ENCODE measurements at regions not wholly inside any gene's neighbourhood (a gene's known extent, or its start where the extent isn't known, plus 50 kb on each side); places are given as distances from the start of the nearest gene placed in this dataset.

GRCh38 chr1:86285796-86286195, 110.3 kb downstream of the ODF2L start:
- Histone ChIP-seq H3K36me3 (replicated peaks in 1 of 2; ENCODE audit: control insufficient read depth in 1 of 2, insufficient read depth in 2 of 2, low read length in 2 of 2) (no peaks in the 10 kb centered on the region), H3K4me1 (ENCODE audit: control insufficient read depth in 1 of 2, insufficient read depth in 2 of 2, low read length in 2 of 2) (no peaks in the 10 kb centered on the region), H3K4me2 (replicated peaks; ENCODE audit: extremely low read depth, low read length, poor library complexity, severe bottlenecking) (no peak overlapping the region), H3K9me3 (replicated peaks in 1 of 2; ENCODE audit: control insufficient read depth in 1 of 2, insufficient read depth in 1 of 2, low read length in 2 of 2) (no peaks in the 10 kb centered on the region), H3K4me3 (replicated peaks in 1 of 3; ENCODE audit: low read depth in 2 of 3, low read length in 3 of 3) (no peak overlapping the region), H3K27me3 (ENCODE audit: control insufficient read depth in 2 of 2, insufficient read depth in 2 of 2, low read length in 2 of 2) (no peaks in the 10 kb centered on the region), H4K20me1 (ENCODE audit: insufficient read depth, low read length) (no peaks in the 10 kb centered on the region), H3K27ac (ENCODE audit: low read depth in 1 of 2, low read length in 2 of 2) (no peak overlapping the region), H3K79me2 (ENCODE audit: insufficient read depth, low read length) (no peaks in the 10 kb centered on the region), H3K9ac (ENCODE audit: insufficient read depth, low read length, poor library complexity, severe bottlenecking) (no peak overlapping the region), H2AFZ (ENCODE audit: insufficient read depth, low read depth, low read length, poor library complexity, severe bottlenecking) (no peak overlapping the region)
- Mint-ChIP-seq H3K36me3 (no peaks in the 10 kb centered on the region), H3K9me3 (peaks cover 0 to 4% (median 2%) of the 10 kb centered on the region in 7 donors), H3K27me3 (ENCODE audit: low read depth in 3 of 3) (peaks cover 0 to 1% (median 0%) of the 10 kb centered on the region in 3 donors), H3K4me1 (peaks cover 2% of the 10 kb centered on the region), H3K4me3 (no peak overlapping the region), H3K27ac (no peak overlapping the region)
- no peak for DNase-seq
- WGBS (ENCODE audit: insufficient coverage) = no CpG with 5 or more reads among the region's 4 CpGs
- no peak for TF ChIP-seq CTCF (IDR thresholded peaks at IDR 0.05)
- intact Hi-C loops (cut with micrococcal nuclease) = no loop called here

GRCh38 chr1:86282611-86283010, 113.5 kb downstream of the ODF2L start:
- no peak for DNase-seq
- no peak overlapping the region for H3K27ac Mint-ChIP-seq
- Histone ChIP-seq H3K4me1 (ENCODE audit: control insufficient read depth in 1 of 2, insufficient read depth in 2 of 2, low read length in 2 of 2) (no peaks in the 10 kb centered on the region), H3K36me3 (replicated peaks in 1 of 2; ENCODE audit: control insufficient read depth in 1 of 2, insufficient read depth in 2 of 2, low read length in 2 of 2) (no peaks in the 10 kb centered on the region), H2AFZ (ENCODE audit: insufficient read depth, low read depth, low read length, poor library complexity, severe bottlenecking) (no peak overlapping the region), H3K27ac (ENCODE audit: low read depth in 1 of 2, low read length in 2 of 2) (no peak overlapping the region), H3K9ac (ENCODE audit: insufficient read depth, low read length, poor library complexity, severe bottlenecking) (no peak overlapping the region), H4K20me1 (ENCODE audit: insufficient read depth, low read length) (no peaks in the 10 kb centered on the region), H3K4me2 (replicated peaks; ENCODE audit: extremely low read depth, low read length, poor library complexity, severe bottlenecking) (no peak overlapping the region), H3K27me3 (ENCODE audit: control insufficient read depth in 2 of 2, insufficient read depth in 2 of 2, low read length in 2 of 2) (no peaks in the 10 kb centered on the region), H3K4me3 (replicated peaks in 1 of 3; ENCODE audit: low read depth in 2 of 3, low read length in 3 of 3) (no peak overlapping the region), H3K79me2 (ENCODE audit: insufficient read depth, low read length) (no peaks in the 10 kb centered on the region), H3K9me3 (replicated peaks in 1 of 2; ENCODE audit: control insufficient read depth in 1 of 2, insufficient read depth in 1 of 2, low read length in 2 of 2) (no peaks in the 10 kb centered on the region)
- H3K4me3 Mint-ChIP-seq = no peak overlapping the region
- H3K27me3 Mint-ChIP-seq (ENCODE audit: low read depth in 3 of 3) = no peaks in the 10 kb centered on the region
- no peaks in the 10 kb centered on the region for H3K36me3 Mint-ChIP-seq
- peaks cover 2% of the 10 kb centered on the region for H3K4me1 Mint-ChIP-seq
- TF ChIP-seq CTCF (IDR thresholded peaks at IDR 0.05) = no peak
- H3K9me3 Mint-ChIP-seq = peaks cover 0 to 4% (median 2%) of the 10 kb centered on the region in 7 donors
- intact Hi-C loops (cut with micrococcal nuclease) = no loop called here

All from CD14-positive monocyte (primary cell).